ENCODE measurements at regions not wholly inside any gene's neighbourhood (a gene's known extent, or its start where the extent isn't known, plus 50 kb on each side); places are given as distances from the start of the nearest gene placed in this dataset.

- Histone ChIP-seq H3K36me3 (ENCODE audit: control insufficient read depth, insufficient read depth, low read length) (no peaks in the 10 kb centered on the region), H3K27ac (ENCODE audit: insufficient read depth, low read length, poor library complexity, severe bottlenecking) (no peak overlapping the region), H3K9me3 (ENCODE audit: control insufficient read depth, low read length) (no peaks in the 10 kb centered on the region), H3K4me1 (ENCODE audit: control insufficient read depth, insufficient read depth, low read length, poor library complexity, severe bottlenecking) (no peaks in the 10 kb centered on the region), H3K4me3 (ENCODE audit: insufficient read depth, low read depth, low read length, poor library complexity, severe bottlenecking) (no peak overlapping the region), H3K27me3 (replicated peaks; ENCODE audit: control insufficient read depth, insufficient read depth, low read length, poor library complexity, severe bottlenecking) (no peaks in the 10 kb centered on the region)
- DNase-seq = no peak
Measured at GRCh38 chr10:94197241-94197640, 165.5 kb downstream of the NOC3L start.

DNA sequence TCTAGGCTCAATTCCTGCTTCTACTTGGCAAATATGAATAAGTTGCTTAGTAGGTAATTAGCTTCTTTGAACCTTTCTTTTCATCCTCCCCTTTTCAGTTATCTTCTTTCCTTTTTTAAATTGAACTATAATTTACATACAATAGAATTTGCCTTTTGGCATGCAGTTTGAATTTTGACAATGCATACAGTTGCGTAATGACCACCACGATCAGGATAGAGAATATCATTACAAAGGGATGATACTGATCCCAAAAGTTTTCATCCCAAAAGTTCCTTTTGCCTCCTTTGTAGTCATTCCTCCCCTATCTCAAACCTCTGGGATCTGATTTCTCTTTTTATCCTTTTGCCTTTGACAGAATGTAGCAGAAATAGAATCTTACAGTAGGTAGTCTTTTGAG, 164.4 kb downstream of the NOC3L start:
- Histone ChIP-seq H3K27me3 (replicated peaks; ENCODE audit: control insufficient read depth, insufficient read depth, low read length, poor library complexity, severe bottlenecking) (no peaks in the 10 kb centered on the region), H3K4me3 (ENCODE audit: insufficient read depth, low read depth, low read length, poor library complexity, severe bottlenecking) (no peak overlapping the region), H3K9me3 (ENCODE audit: control insufficient read depth, low read length) (no peaks in the 10 kb centered on the region), H3K27ac (ENCODE audit: insufficient read depth, low read length, poor library complexity, severe bottlenecking) (no peak overlapping the region), H3K36me3 (ENCODE audit: control insufficient read depth, insufficient read depth, low read length) (no peaks in the 10 kb centered on the region), H3K4me1 (ENCODE audit: control insufficient read depth, insufficient read depth, low read length, poor library complexity, severe bottlenecking) (no peaks in the 10 kb centered on the region)
- DNase-seq = no peak

GRCh38 chr10:94199565-94199964, 163.2 kb downstream of the NOC3L start:
- Histone ChIP-seq H3K27me3 (replicated peaks; ENCODE audit: control insufficient read depth, insufficient read depth, low read length, poor library complexity, severe bottlenecking) (no peaks in the 10 kb centered on the region), H3K4me3 (ENCODE audit: insufficient read depth, low read depth, low read length, poor library complexity, severe bottlenecking) (no peak overlapping the region), H3K4me1 (ENCODE audit: control insufficient read depth, insufficient read depth, low read length, poor library complexity, severe bottlenecking) (no peaks in the 10 kb centered on the region), H3K36me3 (ENCODE audit: control insufficient read depth, insufficient read depth, low read length) (no peaks in the 10 kb centered on the region), H3K9me3 (ENCODE audit: control insufficient read depth, low read length) (no peaks in the 10 kb centered on the region), H3K27ac (ENCODE audit: insufficient read depth, low read length, poor library complexity, severe bottlenecking) (no peak overlapping the region)
- DNase-seq = no peak

DNA sequence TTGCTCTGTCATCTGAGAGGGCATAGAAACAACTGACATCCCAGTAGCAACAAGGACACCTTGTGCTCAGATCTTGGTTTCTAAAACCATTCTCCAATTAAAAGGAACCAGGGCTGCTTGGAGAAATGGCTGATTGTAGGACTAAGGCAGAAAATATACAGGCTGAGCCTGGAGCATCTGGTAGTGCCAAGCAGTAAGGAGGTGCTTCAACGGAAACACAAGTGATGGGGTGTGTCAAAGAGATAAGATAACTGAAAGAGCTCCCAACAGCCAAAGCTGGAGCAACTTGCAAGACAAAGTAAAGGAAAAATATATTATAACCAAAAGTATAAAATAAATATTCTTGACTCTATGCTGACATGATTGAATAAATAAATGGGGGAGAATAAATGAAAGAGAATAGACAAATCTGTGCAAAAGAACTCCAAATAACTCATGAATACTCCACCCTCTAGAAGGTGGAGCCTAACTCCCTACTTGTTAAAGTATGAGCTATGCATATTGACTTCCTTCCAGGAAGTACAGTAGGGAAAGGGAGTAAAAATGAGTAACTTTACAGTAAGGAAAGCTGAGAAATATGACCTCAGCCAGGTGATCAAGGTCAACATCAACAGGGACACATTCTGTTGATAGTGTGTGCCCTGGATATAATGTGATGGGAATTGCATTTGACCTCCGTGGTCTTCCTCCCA, 162.4 kb downstream of the NOC3L start:
- no peaks in the 10 kb centered on the region for H3K36me3 ChIP-seq (ENCODE audit: control insufficient read depth, insufficient read depth, low read length)
- H3K27me3 ChIP-seq (replicated peaks; ENCODE audit: control insufficient read depth, insufficient read depth, low read length, poor library complexity, severe bottlenecking) = no peaks in the 10 kb centered on the region
- no peak overlapping the region for H3K4me3 ChIP-seq (ENCODE audit: insufficient read depth, low read depth, low read length, poor library complexity, severe bottlenecking)
- DNase-seq = no peak
- H3K27ac ChIP-seq (ENCODE audit: insufficient read depth, low read length, poor library complexity, severe bottlenecking) = no peak overlapping the region
- no peaks in the 10 kb centered on the region for H3K4me1 ChIP-seq (ENCODE audit: control insufficient read depth, insufficient read depth, low read length, poor library complexity, severe bottlenecking)
- no peaks in the 10 kb centered on the region for H3K9me3 ChIP-seq (ENCODE audit: control insufficient read depth, low read length)

GRCh38 chr10:94205396-94205831, 157.3 kb downstream of the NOC3L start:
- no peaks in the 10 kb centered on the region for H3K4me1 ChIP-seq (ENCODE audit: control insufficient read depth, insufficient read depth, low read length, poor library complexity, severe bottlenecking)
- H3K4me3 ChIP-seq (ENCODE audit: insufficient read depth, low read depth, low read length, poor library complexity, severe bottlenecking) = no peak overlapping the region
- DNase-seq = no peak
- no peak overlapping the region for H3K27ac ChIP-seq (ENCODE audit: insufficient read depth, low read length, poor library complexity, severe bottlenecking)
- no peaks in the 10 kb centered on the region for H3K9me3 ChIP-seq (ENCODE audit: control insufficient read depth, low read length)
- H3K27me3 ChIP-seq (replicated peaks; ENCODE audit: control insufficient read depth, insufficient read depth, low read length, poor library complexity, severe bottlenecking) = no peaks in the 10 kb centered on the region
- no peaks in the 10 kb centered on the region for H3K36me3 ChIP-seq (ENCODE audit: control insufficient read depth, insufficient read depth, low read length)

- H3K27me3 ChIP-seq (replicated peaks; ENCODE audit: control insufficient read depth, insufficient read depth, low read length, poor library complexity, severe bottlenecking) = no peaks in the 10 kb centered on the region
- H3K36me3 ChIP-seq (ENCODE audit: control insufficient read depth, insufficient read depth, low read length) = no peaks in the 10 kb centered on the region
- H3K9me3 ChIP-seq (ENCODE audit: control insufficient read depth, low read length) = no peaks in the 10 kb centered on the region
- DNase-seq = no peak
- H3K4me1 ChIP-seq (ENCODE audit: control insufficient read depth, insufficient read depth, low read length, poor library complexity, severe bottlenecking) = no peaks in the 10 kb centered on the region
- H3K27ac ChIP-seq (ENCODE audit: insufficient read depth, low read length, poor library complexity, severe bottlenecking) = no peak overlapping the region
- no peak overlapping the region for H3K4me3 ChIP-seq (ENCODE audit: insufficient read depth, low read depth, low read length, poor library complexity, severe bottlenecking)
Measured at GRCh38 chr10:94206176-94206575, 156.6 kb downstream of the NOC3L start.

- no peaks in the 10 kb centered on the region for H3K27me3 ChIP-seq (replicated peaks; ENCODE audit: control insufficient read depth, insufficient read depth, low read length, poor library complexity, severe bottlenecking)
- DNase-seq = no peak
- H3K4me3 ChIP-seq (ENCODE audit: insufficient read depth, low read depth, low read length, poor library complexity, severe bottlenecking) = no peak overlapping the region
- no peaks in the 10 kb centered on the region for H3K36me3 ChIP-seq (ENCODE audit: control insufficient read depth, insufficient read depth, low read length)
- H3K27ac ChIP-seq (ENCODE audit: insufficient read depth, low read length, poor library complexity, severe bottlenecking) = no peak overlapping the region
- H3K9me3 ChIP-seq (ENCODE audit: control insufficient read depth, low read length) = no peaks in the 10 kb centered on the region
- H3K4me1 ChIP-seq (ENCODE audit: control insufficient read depth, insufficient read depth, low read length, poor library complexity, severe bottlenecking) = no peaks in the 10 kb centered on the region
Measured at GRCh38 chr10:94208315-94208714, 154.4 kb downstream of the NOC3L start.

DNA sequence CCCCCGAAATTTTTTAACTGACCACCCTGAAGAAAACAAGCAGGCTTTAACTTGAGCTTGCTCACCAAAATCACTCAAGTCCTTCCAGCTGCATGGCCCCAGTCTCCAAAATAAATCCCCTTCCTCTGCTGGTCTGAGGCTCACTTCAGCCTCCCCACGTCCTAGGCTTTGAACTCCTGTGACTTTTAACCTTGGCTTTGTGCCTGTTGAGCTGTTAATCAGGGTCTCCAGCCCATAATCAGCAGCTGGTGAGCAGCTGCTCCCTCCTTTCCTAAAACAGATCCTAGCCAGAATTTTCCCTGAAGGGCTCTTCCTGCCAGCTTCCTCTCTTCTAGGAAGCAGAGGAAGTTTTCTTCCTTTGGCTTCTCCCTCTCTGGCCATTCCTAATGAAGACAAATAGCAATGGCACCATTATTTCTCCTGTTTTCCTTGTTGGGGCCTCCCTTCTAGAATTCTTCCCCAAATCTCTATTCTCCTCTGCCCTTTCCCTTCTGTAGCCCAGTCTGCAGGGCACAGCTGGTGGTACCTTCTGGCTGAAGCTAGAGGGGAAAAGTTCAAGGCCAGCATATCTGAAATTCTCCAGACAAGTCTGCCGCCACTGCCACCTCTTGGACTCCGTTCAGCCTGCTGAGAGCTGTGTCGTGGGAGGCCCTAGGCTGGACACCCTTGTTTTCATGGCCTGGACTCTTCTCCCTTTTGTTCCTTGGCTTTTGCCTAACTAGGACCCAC, 152.1 kb downstream of the NOC3L start:
- Histone ChIP-seq H3K4me3 (ENCODE audit: insufficient read depth, low read depth, low read length, poor library complexity, severe bottlenecking) (no peak overlapping the region), H3K9me3 (ENCODE audit: control insufficient read depth, low read length) (no peaks in the 10 kb centered on the region), H3K27me3 (replicated peaks; ENCODE audit: control insufficient read depth, insufficient read depth, low read length, poor library complexity, severe bottlenecking) (no peaks in the 10 kb centered on the region), H3K27ac (ENCODE audit: insufficient read depth, low read length, poor library complexity, severe bottlenecking) (no peak overlapping the region), H3K36me3 (ENCODE audit: control insufficient read depth, insufficient read depth, low read length) (no peaks in the 10 kb centered on the region), H3K4me1 (ENCODE audit: control insufficient read depth, insufficient read depth, low read length, poor library complexity, severe bottlenecking) (no peaks in the 10 kb centered on the region)
- DNase-seq = no peak

DNA sequence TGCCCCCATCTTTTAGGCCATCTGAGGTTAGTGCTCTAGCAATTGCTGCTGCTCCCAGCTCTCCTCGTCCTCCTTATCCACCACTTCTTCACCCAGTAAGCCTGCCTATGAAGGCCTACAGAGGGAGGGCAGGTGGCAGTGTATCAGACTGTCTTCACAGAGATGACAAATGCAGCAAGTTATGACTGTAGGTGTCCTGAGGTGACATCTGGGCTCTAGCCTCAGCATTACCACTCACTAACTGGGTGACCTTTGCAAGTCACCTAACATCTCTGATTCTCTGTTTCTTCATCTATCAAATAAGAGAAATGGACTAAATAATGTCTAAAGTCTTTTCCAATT, 151.6 kb downstream of the NOC3L start:
- no peak for DNase-seq
- Histone ChIP-seq H3K27me3 (replicated peaks; ENCODE audit: control insufficient read depth, insufficient read depth, low read length, poor library complexity, severe bottlenecking) (no peaks in the 10 kb centered on the region), H3K36me3 (ENCODE audit: control insufficient read depth, insufficient read depth, low read length) (no peaks in the 10 kb centered on the region), H3K4me3 (ENCODE audit: insufficient read depth, low read depth, low read length, poor library complexity, severe bottlenecking) (no peak overlapping the region), H3K9me3 (ENCODE audit: control insufficient read depth, low read length) (no peaks in the 10 kb centered on the region), H3K27ac (ENCODE audit: insufficient read depth, low read length, poor library complexity, severe bottlenecking) (no peak overlapping the region), H3K4me1 (ENCODE audit: control insufficient read depth, insufficient read depth, low read length, poor library complexity, severe bottlenecking) (no peaks in the 10 kb centered on the region)

- DNase-seq = no peak
- H3K9me3 ChIP-seq (ENCODE audit: control insufficient read depth, low read length) = no peaks in the 10 kb centered on the region
- no peaks in the 10 kb centered on the region for H3K36me3 ChIP-seq (ENCODE audit: control insufficient read depth, insufficient read depth, low read length)
- no peak overlapping the region for H3K27ac ChIP-seq (ENCODE audit: insufficient read depth, low read length, poor library complexity, severe bottlenecking)
- H3K27me3 ChIP-seq (replicated peaks; ENCODE audit: control insufficient read depth, insufficient read depth, low read length, poor library complexity, severe bottlenecking) = no peaks in the 10 kb centered on the region
- H3K4me1 ChIP-seq (ENCODE audit: control insufficient read depth, insufficient read depth, low read length, poor library complexity, severe bottlenecking) = no peaks in the 10 kb centered on the region
- H3K4me3 ChIP-seq (ENCODE audit: insufficient read depth, low read depth, low read length, poor library complexity, severe bottlenecking) = no peak overlapping the region
Measured at GRCh38 chr10:94213001-94213530, 149.7 kb downstream of the NOC3L start.
